WTC11 (cell line): ENCODE measurements at regions not wholly inside any gene's neighbourhood (a gene's known extent, or its start where the extent isn't known, plus 50 kb on each side); places are given as distances from the start of the nearest gene placed in this dataset.

ENCODE experiments used
- ATAC-seq: fragments of 200-7000 bp; cut with Tn5 transposase; 2 replicates; pipeline ENCODE4 v1.10.0; 2021; ENCODE audit warnings: mild to moderate bottlenecking, moderate library complexity
- CTCF ChIA-PET: fragments of 300-600 bp; sonication (Branson Sonifier 250); formaldehyde crosslinking; loops from one replicate; lab custom pipeline; 2021; ENCODE audit warnings: antibody characterized with exemption; lab: Charles Lee
- POLR2A ChIA-PET: fragments of 350-600 bp; sonication (Branson Sonifier 250); formaldehyde crosslinking; loops from one replicate; lab custom pipeline; 2021; ENCODE audit warnings: antibody characterized with exemption; lab: Charles Lee
- DNase-seq: peaks from one replicate; pipeline ENCODE4 v3.0.0; 2021; ENCODE audit warnings: low spot score
- H3K27ac Mint-ChIP-seq: 2 replicates; pipeline ENCODE4 v1.8.0; 2021; ENCODE audit warnings: mixed read lengths
- H3K27me3 Mint-ChIP-seq: 2 replicates; pipeline ENCODE4 v1.8.0; 2021; ENCODE audit warnings: low read depth, mild to moderate bottlenecking, moderate library complexity, mixed read lengths
- H3K36me3 Mint-ChIP-seq: 2 replicates; pipeline ENCODE4 v1.8.0; 2021; ENCODE audit warnings: mixed read lengths
- H3K4me1 Mint-ChIP-seq: 2 replicates; pipeline ENCODE4 v1.8.0; 2022; ENCODE audit warnings: mixed read lengths
- H3K4me3 Mint-ChIP-seq: 2 replicates; pipeline ENCODE4 v1.8.0; 2021; ENCODE audit warnings: mild to moderate bottlenecking, moderate library complexity, mixed read lengths
- H3K9me3 Mint-ChIP-seq: 2 replicates; pipeline ENCODE4 v1.8.0; 2021; ENCODE audit warnings: mixed read lengths
- ARID4B ChIP-seq: sonication (generic); formaldehyde crosslinking; IDR thresholded peaks from 2 replicates; pipeline ENCODE4 v1.8.0; 2023; ENCODE audit warnings: missing genetic modification reagents, mild to moderate bottlenecking, borderline replicate concordance
- CBFB ChIP-seq: sonication (generic); formaldehyde crosslinking; IDR thresholded peaks from 2 replicates; pipeline ENCODE4 v1.8.1; 2022; ENCODE audit warnings: mild to moderate bottlenecking, low read depth, missing genetic modification reagents
- CDX4 ChIP-seq: fragments of 250-450 bp; sonication (Bioruptor Pico); IDR thresholded peaks from 2 replicates; pipeline ENCODE4 v1.9.0; 2021; ENCODE audit warnings: moderate library complexity, mild to moderate bottlenecking, inconsistent platforms, borderline replicate concordance
- E2F4 ChIP-seq: sonication (generic); formaldehyde crosslinking; IDR thresholded peaks from 2 replicates; pipeline ENCODE4 v1.8.1; 2022; ENCODE audit warnings: low read depth, mild to moderate bottlenecking, moderate library complexity, missing genetic modification reagents, borderline replicate concordance
- GABPB1 ChIP-seq: sonication (generic); formaldehyde crosslinking; IDR thresholded peaks from 2 replicates; pipeline ENCODE4 v1.8.1; 2023; ENCODE audit warnings: mild to moderate bottlenecking, missing genetic modification reagents
- GRHL2 ChIP-seq: fragments of 250-450 bp; sonication (Bioruptor Pico); IDR thresholded peaks from 2 replicates; pipeline ENCODE4 v1.8.0; 2022; ENCODE audit warnings: mild to moderate bottlenecking, moderate library complexity; ENCODE audit not compliant: insufficient replicate concordance, severe bottlenecking
- HMGXB4 ChIP-seq: sonication (generic); formaldehyde crosslinking; IDR thresholded peaks from 2 replicates; pipeline ENCODE4 v1.8.1; 2023; ENCODE audit warnings: mild to moderate bottlenecking, moderate library complexity, missing genetic modification reagents
- IRF2 ChIP-seq: sonication (generic); formaldehyde crosslinking; IDR thresholded peaks from 2 replicates; pipeline ENCODE4 v1.8.0; 2022; ENCODE audit warnings: low read depth, missing genetic modification reagents, borderline replicate concordance
- JAZF1 ChIP-seq: fragments of 250-450 bp; sonication (Bioruptor Pico); IDR thresholded peaks from 2 replicates; pipeline ENCODE4 v1.9.0; 2021; ENCODE audit warnings: moderate library complexity, mild to moderate bottlenecking, inconsistent platforms
- JUN ChIP-seq: sonication (generic); formaldehyde crosslinking; IDR thresholded peaks from 2 replicates; pipeline ENCODE4 v1.8.0; 2023; ENCODE audit warnings: mild to moderate bottlenecking, missing genetic modification reagents
- NR3C1 ChIP-seq: sonication (generic); formaldehyde crosslinking; conservative IDR thresholded peaks from 2 replicates; pipeline ENCODE4 v1.8.1; 2023; ENCODE audit warnings: low read depth, mild to moderate bottlenecking, missing genetic modification reagents
- TEAD1 ChIP-seq: sonication (generic); formaldehyde crosslinking; IDR thresholded peaks from 2 replicates; pipeline ENCODE4 v1.8.0; 2022; ENCODE audit warnings: mild to moderate bottlenecking, missing genetic modification reagents
- TEAD4 ChIP-seq: sonication (generic); formaldehyde crosslinking; IDR thresholded peaks from 2 replicates; pipeline ENCODE4 v1.8.0; 2022; ENCODE audit warnings: mild to moderate bottlenecking, missing genetic modification reagents
- ZBTB43 ChIP-seq: sonication (generic); formaldehyde crosslinking; IDR thresholded peaks from 2 replicates; pipeline ENCODE4 v1.8.1; 2023; ENCODE audit warnings: mild to moderate bottlenecking, missing genetic modification reagents
- ZNF263 ChIP-seq: sonication (generic); formaldehyde crosslinking; IDR thresholded peaks from 2 replicates; pipeline ENCODE4 v1.8.1; 2022; ENCODE audit warnings: low read depth, mild to moderate bottlenecking, moderate library complexity, missing genetic modification reagents
- ZNF281 ChIP-seq: sonication (generic); formaldehyde crosslinking; IDR thresholded peaks from 2 replicates; pipeline ENCODE4 v1.8.0; 2023; ENCODE audit warnings: mild to moderate bottlenecking, missing genetic modification reagents

- Mint-ChIP-seq H3K27ac (no peak overlapping the region), H3K4me3 (no peak overlapping the region), H3K9me3 (no peaks in the 10 kb centered on the region), H3K27me3 (no peaks in the 10 kb centered on the region), H3K4me1 (peaks cover 4% of the 10 kb centered on the region; the same call in 1 of the 2 replicates), H3K36me3 (no peaks in the 10 kb centered on the region)
- ChIA-PET POLR2A (no interaction called here), CTCF (interaction anchor here (1.2 kb wide), 1 partner anchor 137 kb away, joined by 9 read pairs; no protein-coding TSS in a partner anchor)
- ATAC-seq (no peak), DNase-seq (no peak)
- TF ChIP-seq NR3C1 (CRISPR knock-in tag), result no peak
- no peak for TF ChIP-seq E2F4
- TF ChIP-seq ARID4B, result no peak
- TF ChIP-seq ZNF281 (CRISPR knock-in tag), result no peak
- no peak for TF ChIP-seq CBFB
- no peak for TF ChIP-seq TEAD1
- TF ChIP-seq IRF2 (CRISPR knock-in tag), result no peak
These were observed 147.5 kb upstream of the SOX2 start for GRCh38 chr3:181564222-181564621.

GRCh38 chr3:181561139-181562031 lies 150.3 kb upstream of the SOX2 start:
- Mint-ChIP-seq H3K4me1 (peaks cover 4% of the 10 kb centered on the region; the same call in 1 of the 2 replicates), H3K9me3 (no peaks in the 10 kb centered on the region), H3K36me3 (no peaks in the 10 kb centered on the region), H3K27ac (no peak overlapping the region), H3K4me3 (no peak overlapping the region), H3K27me3 (no peaks in the 10 kb centered on the region)
- POLR2A ChIA-PET, result no interaction called here
- CTCF ChIA-PET, result interaction anchor here (1.3 kb wide), 1 partner anchor 139 kb away, joined by 3 read pairs; no protein-coding TSS in a partner anchor
- ATAC-seq (no peak), DNase-seq (no peak)
- no peak for TF ChIP-seq ZNF263 (CRISPR knock-in tag)
- no peak for TF ChIP-seq GRHL2 (CRISPR knock-in tag)
- TF ChIP-seq ZNF281 (CRISPR knock-in tag), result no peak
- TF ChIP-seq CDX4 (CRISPR knock-in tag), result no peak
- no peak for TF ChIP-seq ZBTB43 (CRISPR knock-in tag)
- no peak for TF ChIP-seq GABPB1 (CRISPR knock-in tag)
- TF ChIP-seq HMGXB4 (CRISPR knock-in tag), result no peak
- no peak for TF ChIP-seq JUN (CRISPR knock-in tag)
- no peak for TF ChIP-seq JAZF1
- no peak for TF ChIP-seq CBFB
- no peak for TF ChIP-seq IRF2 (CRISPR knock-in tag)
- TF ChIP-seq TEAD4 (CRISPR knock-in tag), result no peak
